RWPE2 (cell line): ENCODE measurements at regions not wholly inside any gene's neighbourhood (a gene's known extent, or its start where the extent isn't known, plus 50 kb on each side); places are given as distances from the start of the nearest gene placed in this dataset.

Experiments used
- ATAC-seq: fragments of 200-7000 bp; cut with Tn5 transposase; 3 replicates; pipeline ENCODE4 v1.9.1; 2021; ENCODE audit warnings: low read depth
- DNase-seq: peaks from one replicate; pipeline ENCODE4 v3.0.0-alpha.2; 2020; ENCODE audit warnings: low spot score
- H3K27ac ChIP-seq: fragments of 450-650 bp; 2 replicates; pipeline ENCODE4 v1.5.1; 2017; ENCODE audit warnings: mild to moderate bottlenecking; ENCODE audit not compliant: poor library complexity, severe bottlenecking
- H3K27me3 ChIP-seq: fragments of 250-450 bp; sonication (Bioruptor Pico); 2 replicates; pipeline ENCODE4 v1.5.1; 2021; ENCODE audit warnings: mild to moderate bottlenecking, moderate library complexity; ENCODE audit not compliant: insufficient read depth, poor library complexity, severe bottlenecking
- H3K36me3 ChIP-seq: fragments of 250-450 bp; sonication (Bioruptor Pico); 2 replicates; pipeline ENCODE4 v1.5.1; 2020; ENCODE audit warnings: low read depth, mild to moderate bottlenecking, moderate library complexity
- H3K4me1 ChIP-seq: fragments of 250-450 bp; sonication (Bioruptor Pico); 2 replicates; pipeline ENCODE4 v1.5.1; 2021; ENCODE audit warnings: mild to moderate bottlenecking, moderate library complexity; ENCODE audit not compliant: insufficient read depth, poor library complexity, severe bottlenecking
- H3K4me3 ChIP-seq: fragments of 250-450 bp; sonication (Bioruptor Pico); 2 replicates; pipeline ENCODE4 v1.5.1; 2021; ENCODE audit warnings: mild to moderate bottlenecking, moderate library complexity; ENCODE audit not compliant: severe bottlenecking
- H3K9me3 ChIP-seq: fragments of 250-450 bp; sonication (Bioruptor Pico); 2 replicates; pipeline ENCODE4 v1.5.1; 2021; ENCODE audit warnings: mild to moderate bottlenecking, moderate library complexity; ENCODE audit not compliant: severe bottlenecking
- CTCF ChIP-seq: fragments of 450-650 bp; IDR thresholded peaks from one replicate; pipeline ENCODE4 v1.5.1; 2017; ENCODE audit warnings: mild to moderate bottlenecking, moderate library complexity; ENCODE audit not compliant: poor library complexity, severe bottlenecking

GRCh38 chr18:27419646-27420045 is 234.5 kb upstream of the CHST9 start:
- Histone ChIP-seq H3K27me3 (no peaks in the 10 kb centered on the region), H3K4me3 (no peak overlapping the region), H3K9me3 (no peaks in the 10 kb centered on the region), H3K27ac (no peak overlapping the region), H3K36me3 (no peaks in the 10 kb centered on the region), H3K4me1 (no peaks in the 10 kb centered on the region)
- ATAC-seq (no peak), DNase-seq (no peak)
- no peak for TF ChIP-seq CTCF

- ATAC-seq: no peak
- no peaks in the 10 kb centered on the region for H3K36me3 ChIP-seq
- no peak overlapping the region for H3K27ac ChIP-seq
- no peaks in the 10 kb centered on the region for H3K9me3 ChIP-seq
- peaks cover 7% of the 10 kb centered on the region for H3K4me1 ChIP-seq
- TF ChIP-seq CTCF: no peak
- no peak overlapping the region for H3K4me3 ChIP-seq
- no peak for DNase-seq
- no peaks in the 10 kb centered on the region for H3K27me3 ChIP-seq
Measured at GRCh38 chr18:27415495-27415894, 230.4 kb upstream of the CHST9 start.

- no peaks in the 10 kb centered on the region for H3K36me3 ChIP-seq
- H3K4me3 ChIP-seq: no peak overlapping the region
- ATAC-seq: no peak
- TF ChIP-seq CTCF: no peak
- H3K27ac ChIP-seq: no peak overlapping the region
- H3K4me1 ChIP-seq: peaks cover 7% of the 10 kb centered on the region
- no peak for DNase-seq
- no peaks in the 10 kb centered on the region for H3K9me3 ChIP-seq
- no peaks in the 10 kb centered on the region for H3K27me3 ChIP-seq
Measured at GRCh38 chr18:27414682-27415081, 229.6 kb upstream of the CHST9 start.

GRCh38 chr18:27413495-27414401 is 228.6 kb upstream of the CHST9 start:
- peaks cover 7% of the 10 kb centered on the region for H3K4me1 ChIP-seq
- no peak for TF ChIP-seq CTCF
- no peaks in the 10 kb centered on the region for H3K27me3 ChIP-seq
- no peaks in the 10 kb centered on the region for H3K36me3 ChIP-seq
- H3K9me3 ChIP-seq: no peaks in the 10 kb centered on the region
- no peak overlapping the region for H3K4me3 ChIP-seq
- no peak overlapping the region for H3K27ac ChIP-seq
- DNase-seq: no peak
- ATAC-seq: peak; percentile 85

DNA sequence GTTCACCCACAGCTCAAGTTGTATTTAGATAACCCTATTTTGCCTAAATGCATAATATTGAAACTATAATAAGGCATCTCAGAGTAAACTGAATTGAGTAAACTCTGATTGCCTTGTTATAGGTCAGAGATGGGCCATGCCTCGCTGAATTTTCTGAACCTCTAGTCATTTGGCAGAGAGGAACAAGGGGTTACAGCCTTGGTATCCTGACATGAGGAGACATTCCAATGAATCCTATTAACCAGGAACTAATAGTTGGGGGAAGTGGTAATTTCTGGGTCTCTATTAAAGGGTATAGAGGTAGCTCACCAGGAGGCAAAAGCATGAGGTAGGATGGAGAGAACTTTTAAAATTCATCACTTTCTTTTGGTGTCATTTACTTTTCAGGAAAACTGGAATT is 227.4 kb upstream of the CHST9 start:
- DNase-seq (no peak), ATAC-seq (no peak)
- Histone ChIP-seq H3K27me3 (no peaks in the 10 kb centered on the region), H3K9me3 (no peaks in the 10 kb centered on the region), H3K4me3 (no peak overlapping the region), H3K4me1 (peaks cover 7% of the 10 kb centered on the region), H3K36me3 (no peaks in the 10 kb centered on the region), H3K27ac (no peak overlapping the region)
- TF ChIP-seq CTCF: no peak
